ENCODE measurements at regions not wholly inside any gene's neighbourhood (a gene's known extent, or its start where the extent isn't known, plus 50 kb on each side); places are given as distances from the start of the nearest gene placed in this dataset.
A peak's percentile ranks its signal among the peaks of the same experiment; 100 is the strongest.

DNA sequence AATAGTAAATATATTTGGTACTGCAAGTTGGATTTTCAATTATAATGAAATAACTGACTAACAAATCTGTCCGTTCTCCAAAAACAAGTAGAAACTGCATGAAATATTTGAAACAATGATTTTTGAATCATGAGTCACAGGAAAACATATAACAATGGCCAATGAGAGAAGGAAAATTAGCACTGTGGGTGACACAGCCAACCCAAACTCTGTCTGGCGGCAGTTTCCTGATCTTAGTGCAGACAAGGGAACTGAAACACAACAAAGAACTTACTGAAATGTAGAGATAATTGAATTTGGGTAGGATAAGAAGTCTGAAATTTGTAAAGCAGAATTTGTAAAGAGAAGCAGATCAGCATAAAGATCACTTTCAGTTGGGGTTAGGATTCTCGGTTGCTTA is 2743.3 kb upstream of the PCDH20 start:
- Histone ChIP-seq H3K27ac (ENCODE audit: insufficient read length, low read depth, low read length) (no peak overlapping the region), H4K8ac (replicated peaks; ENCODE audit: insufficient read length, low read depth, low read length) (no peak overlapping the region), H3K18ac (ENCODE audit: insufficient read length, low read depth, low read length) (no peak overlapping the region), H3K79me2 (ENCODE audit: insufficient read depth, low read length) (no peaks in the 10 kb centered on the region), H2AK5ac (ENCODE audit: insufficient read length, low read length) (no peak overlapping the region), H2BK15ac (ENCODE audit: low read depth, low read length) (no peak overlapping the region), H4K91ac (ENCODE audit: insufficient read length, low read depth, low read length) (no peak overlapping the region), H2BK20ac (ENCODE audit: low read depth, low read length, poor library complexity, severe bottlenecking) (no peak overlapping the region), H3K14ac (ENCODE audit: insufficient read depth, low read length) (no peak overlapping the region), H3K79me1 (ENCODE audit: insufficient read depth, low read depth, low read length, poor library complexity, severe bottlenecking) (no peaks in the 10 kb centered on the region), H3K4ac (ENCODE audit: low read depth, low read length) (no peak overlapping the region), H2BK12ac (ENCODE audit: insufficient read length, low read depth, low read length) (no peak overlapping the region), H3K4me1 (ENCODE audit: insufficient read depth, low read length) (no peaks in the 10 kb centered on the region), H3K4me2 (ENCODE audit: insufficient read depth, insufficient read length, low read length) (no peak overlapping the region), H3K27me3 (ENCODE audit: insufficient read depth, low read length) (no peaks in the 10 kb centered on the region), H2BK5ac (ENCODE audit: insufficient read length, low read length) (no peak overlapping the region), H4K5ac (ENCODE audit: insufficient read length, low read depth, low read length) (no peak overlapping the region), H3K23me2 (ENCODE audit: insufficient read length, low read depth, low read length, poor library complexity, severe bottlenecking) (no peaks in the 10 kb centered on the region), H3K23ac (ENCODE audit: insufficient read length, low read depth, low read length) (no peak overlapping the region), H3K9me3 (ENCODE audit: control insufficient read depth, low read depth, low read length) (no peaks in the 10 kb centered on the region), H4K20me1 (ENCODE audit: control insufficient read depth, insufficient read depth, insufficient read length) (no peaks in the 10 kb centered on the region), H3K56ac (ENCODE audit: insufficient read length, low read depth, low read length) (no peak overlapping the region), H3K9ac (ENCODE audit: extremely low read depth, insufficient read length, low read length) (no peak overlapping the region), H3T11ph (ENCODE audit: low read length) (no peak overlapping the region), H2BK120ac (ENCODE audit: low read depth, low read length, poor library complexity, severe bottlenecking) (no peak overlapping the region), H2AFZ (ENCODE audit: low read length) (no peak overlapping the region)
- H3K27ac Mint-ChIP-seq: peak overlapping the region in 1 of 3 experiments; percentile 76; a peak in 1 of 7 replicates
- no peak for DNase-seq
- H3K36me3 Mint-ChIP-seq (ENCODE audit: insufficient read depth in 1 of 3, low read depth in 3 of 3): no peaks in the 10 kb centered on the region
- no peaks in the 10 kb centered on the region for H3K9me3 Mint-ChIP-seq
- H3K4me1 Mint-ChIP-seq: no peaks in the 10 kb centered on the region
- no peaks in the 10 kb centered on the region for H3K27me3 Mint-ChIP-seq (ENCODE audit: low read depth)
- TF ChIP-seq, protein P1, sequence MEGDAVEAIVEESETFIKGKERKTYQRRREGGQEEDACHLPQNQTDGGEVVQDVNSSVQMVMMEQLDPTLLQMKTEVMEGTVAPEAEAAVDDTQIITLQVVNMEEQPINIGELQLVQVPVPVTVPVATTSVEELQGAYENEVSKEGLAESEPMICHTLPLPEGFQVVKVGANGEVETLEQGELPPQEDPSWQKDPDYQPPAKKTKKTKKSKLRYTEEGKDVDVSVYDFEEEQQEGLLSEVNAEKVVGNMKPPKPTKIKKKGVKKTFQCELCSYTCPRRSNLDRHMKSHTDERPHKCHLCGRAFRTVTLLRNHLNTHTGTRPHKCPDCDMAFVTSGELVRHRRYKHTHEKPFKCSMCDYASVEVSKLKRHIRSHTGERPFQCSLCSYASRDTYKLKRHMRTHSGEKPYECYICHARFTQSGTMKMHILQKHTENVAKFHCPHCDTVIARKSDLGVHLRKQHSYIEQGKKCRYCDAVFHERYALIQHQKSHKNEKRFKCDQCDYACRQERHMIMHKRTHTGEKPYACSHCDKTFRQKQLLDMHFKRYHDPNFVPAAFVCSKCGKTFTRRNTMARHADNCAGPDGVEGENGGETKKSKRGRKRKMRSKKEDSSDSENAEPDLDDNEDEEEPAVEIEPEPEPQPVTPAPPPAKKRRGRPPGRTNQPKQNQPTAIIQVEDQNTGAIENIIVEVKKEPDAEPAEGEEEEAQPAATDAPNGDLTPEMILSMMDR (conservative IDR thresholded peaks at IDR 0.05): no peak
- WGBS (ENCODE audit: extremely low coverage, insufficient read length, low lambda C conversion rate): no CpG with 5 or more reads among the region's 3 CpGs
- H3K4me3 Mint-ChIP-seq: no peak overlapping the region
